ENCODE measurements at regions not wholly inside any gene's neighbourhood (a gene's known extent, or its start where the extent isn't known, plus 50 kb on each side); places are given as distances from the start of the nearest gene placed in this dataset.

DNA sequence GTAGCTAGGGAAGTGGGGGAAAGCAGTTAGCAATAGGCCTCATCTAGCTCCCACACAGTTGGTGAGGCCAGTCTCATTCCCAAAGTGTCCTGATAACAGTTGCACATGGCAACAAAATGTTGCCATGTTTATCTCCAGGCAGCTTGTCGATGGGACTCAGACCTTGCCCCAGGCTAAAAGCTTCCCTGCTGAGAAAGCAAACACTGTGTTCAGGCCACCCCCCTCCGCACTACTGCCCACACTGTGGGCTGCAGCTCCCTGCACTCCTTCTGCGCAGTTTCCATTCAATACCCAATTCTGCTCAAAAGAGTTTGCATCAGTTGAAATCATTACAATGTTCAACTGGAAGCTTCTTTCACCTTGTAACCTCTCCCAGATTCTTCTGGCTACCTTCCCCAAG, 287.8 kb upstream of the GK2 start:
- peaks cover 3% of the 10 kb centered on the region for H3K9me3 ChIP-seq
- H3K27ac ChIP-seq, result no peak overlapping the region
- no peaks in the 10 kb centered on the region for H3K27me3 ChIP-seq
- TF ChIP-seq, protein P1, sequence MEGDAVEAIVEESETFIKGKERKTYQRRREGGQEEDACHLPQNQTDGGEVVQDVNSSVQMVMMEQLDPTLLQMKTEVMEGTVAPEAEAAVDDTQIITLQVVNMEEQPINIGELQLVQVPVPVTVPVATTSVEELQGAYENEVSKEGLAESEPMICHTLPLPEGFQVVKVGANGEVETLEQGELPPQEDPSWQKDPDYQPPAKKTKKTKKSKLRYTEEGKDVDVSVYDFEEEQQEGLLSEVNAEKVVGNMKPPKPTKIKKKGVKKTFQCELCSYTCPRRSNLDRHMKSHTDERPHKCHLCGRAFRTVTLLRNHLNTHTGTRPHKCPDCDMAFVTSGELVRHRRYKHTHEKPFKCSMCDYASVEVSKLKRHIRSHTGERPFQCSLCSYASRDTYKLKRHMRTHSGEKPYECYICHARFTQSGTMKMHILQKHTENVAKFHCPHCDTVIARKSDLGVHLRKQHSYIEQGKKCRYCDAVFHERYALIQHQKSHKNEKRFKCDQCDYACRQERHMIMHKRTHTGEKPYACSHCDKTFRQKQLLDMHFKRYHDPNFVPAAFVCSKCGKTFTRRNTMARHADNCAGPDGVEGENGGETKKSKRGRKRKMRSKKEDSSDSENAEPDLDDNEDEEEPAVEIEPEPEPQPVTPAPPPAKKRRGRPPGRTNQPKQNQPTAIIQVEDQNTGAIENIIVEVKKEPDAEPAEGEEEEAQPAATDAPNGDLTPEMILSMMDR (IDR thresholded peaks at IDR 0.05), result no peak
- no peak overlapping the region for H3K4me3 ChIP-seq (ENCODE audit: low read depth in 1 of 2, low read length in 1 of 2)
- H3K4me1 ChIP-seq (ENCODE audit: control insufficient read depth in 1 of 2, insufficient read depth in 1 of 2, low read depth in 1 of 2, low read length in 1 of 2), result no peaks in the 10 kb centered on the region
- H3K36me3 ChIP-seq, result no peaks in the 10 kb centered on the region

DNA sequence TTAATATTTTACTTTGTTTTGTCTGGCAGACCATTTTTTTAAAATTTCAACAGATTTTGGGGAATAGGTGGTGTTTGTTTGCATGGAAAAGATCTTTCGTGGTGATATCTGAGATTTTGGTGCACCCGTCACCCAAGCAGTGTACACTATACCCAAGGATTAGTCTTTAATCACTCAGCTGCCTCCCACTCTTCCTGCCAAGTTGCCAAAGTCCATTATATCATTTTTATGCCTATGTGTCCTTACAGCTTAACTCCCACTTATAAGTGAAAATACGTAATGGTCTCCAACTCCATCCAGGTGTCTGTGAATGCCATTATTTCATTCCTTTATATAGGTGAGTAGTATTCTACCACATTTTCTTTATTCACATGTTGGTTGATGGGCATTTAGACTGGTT, 281.7 kb upstream of the GK2 start:
- no peaks in the 10 kb centered on the region for H3K27me3 ChIP-seq
- no peak overlapping the region for H3K4me3 ChIP-seq (ENCODE audit: low read depth in 1 of 2, low read length in 1 of 2)
- TF ChIP-seq, protein P1 (IDR thresholded peaks at IDR 0.05), result no peak
- H3K4me1 ChIP-seq (ENCODE audit: control insufficient read depth in 1 of 2, insufficient read depth in 1 of 2, low read depth in 1 of 2, low read length in 1 of 2), result no peaks in the 10 kb centered on the region
- H3K36me3 ChIP-seq, result no peaks in the 10 kb centered on the region
- no peak overlapping the region for H3K27ac ChIP-seq
- no peaks in the 10 kb centered on the region for H3K9me3 ChIP-seq

DNA sequence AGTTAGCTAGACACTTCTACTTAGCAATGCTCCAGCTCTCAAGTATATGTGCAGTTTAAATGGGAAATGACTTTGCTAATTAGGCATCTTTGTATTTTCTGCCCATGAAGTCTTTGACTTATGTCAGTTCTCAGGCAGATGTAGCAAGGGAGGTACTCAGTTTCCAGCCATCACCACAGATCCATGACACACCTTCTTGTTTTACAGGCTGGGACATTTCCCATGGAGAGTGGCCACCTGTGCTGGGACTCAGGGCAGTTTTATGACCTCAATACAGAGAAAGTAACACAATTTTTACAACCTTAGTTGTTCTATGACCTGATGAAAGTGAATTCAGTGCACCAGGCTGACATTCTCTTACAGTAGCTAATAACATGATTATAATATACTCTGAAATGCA, 280.7 kb upstream of the GK2 start:
- Histone ChIP-seq H3K4me3 (ENCODE audit: low read depth in 1 of 2, low read length in 1 of 2) (no peak overlapping the region), H3K27ac (no peak overlapping the region), H3K9me3 (no peaks in the 10 kb centered on the region), H3K4me1 (ENCODE audit: control insufficient read depth in 1 of 2, insufficient read depth in 1 of 2, low read depth in 1 of 2, low read length in 1 of 2) (no peaks in the 10 kb centered on the region), H3K36me3 (no peaks in the 10 kb centered on the region), H3K27me3 (no peaks in the 10 kb centered on the region)
- TF ChIP-seq, protein P1 (IDR thresholded peaks at IDR 0.05), result no peak

DNA sequence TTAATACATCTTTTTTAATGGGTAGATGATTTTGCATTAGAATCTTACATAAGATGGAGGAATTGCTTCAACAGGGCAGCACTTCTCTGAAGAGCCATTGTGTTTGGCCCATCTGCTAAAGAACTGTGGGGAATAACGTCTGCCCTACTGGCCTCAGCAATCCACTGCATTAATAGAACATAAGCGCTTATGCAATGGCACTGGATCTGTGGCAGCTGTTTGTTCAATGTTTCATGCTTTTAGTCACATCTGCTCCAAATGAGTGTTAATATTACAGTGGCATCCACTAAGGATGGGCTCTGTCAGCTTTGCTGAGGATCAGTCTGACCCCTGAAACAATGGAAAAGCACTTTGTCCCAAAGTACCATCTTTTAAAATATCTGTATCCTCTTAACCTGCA, 279.0 kb upstream of the GK2 start:
- Histone ChIP-seq H3K4me3 (ENCODE audit: low read depth in 1 of 2, low read length in 1 of 2) (no peak overlapping the region), H3K36me3 (no peaks in the 10 kb centered on the region), H3K9me3 (no peaks in the 10 kb centered on the region), H3K27ac (no peak overlapping the region), H3K27me3 (no peaks in the 10 kb centered on the region), H3K4me1 (ENCODE audit: control insufficient read depth in 1 of 2, insufficient read depth in 1 of 2, low read depth in 1 of 2, low read length in 1 of 2) (no peaks in the 10 kb centered on the region)
- TF ChIP-seq, protein P1 (IDR thresholded peaks at IDR 0.05), result no peak

DNA sequence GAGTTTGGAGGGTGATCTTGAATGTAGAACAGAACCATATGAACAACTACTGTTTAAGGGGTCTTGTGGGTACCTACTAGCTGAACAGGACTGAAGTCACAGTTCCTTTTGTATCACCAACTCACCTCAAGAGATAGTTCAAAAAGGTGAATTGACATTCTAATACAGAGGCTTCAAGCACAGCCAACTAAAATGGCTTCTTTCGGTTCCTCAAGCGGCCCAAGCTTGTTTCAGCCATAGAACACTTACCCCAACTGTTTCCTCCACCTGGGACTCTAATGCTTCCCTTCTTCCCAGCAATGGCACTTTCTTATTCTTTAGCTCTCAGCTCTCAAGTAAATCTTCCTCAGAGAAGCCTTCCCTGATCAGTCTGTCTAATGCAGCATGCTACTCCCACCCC, 277.5 kb upstream of the GK2 start:
- Histone ChIP-seq H3K27me3 (no peaks in the 10 kb centered on the region), H3K4me3 (ENCODE audit: low read depth in 1 of 2, low read length in 1 of 2) (no peak overlapping the region), H3K9me3 (no peaks in the 10 kb centered on the region), H3K27ac (no peak overlapping the region), H3K4me1 (ENCODE audit: control insufficient read depth in 1 of 2, insufficient read depth in 1 of 2, low read depth in 1 of 2, low read length in 1 of 2) (no peaks in the 10 kb centered on the region), H3K36me3 (no peaks in the 10 kb centered on the region)
- TF ChIP-seq, protein P1 (IDR thresholded peaks at IDR 0.05), result no peak

DNA sequence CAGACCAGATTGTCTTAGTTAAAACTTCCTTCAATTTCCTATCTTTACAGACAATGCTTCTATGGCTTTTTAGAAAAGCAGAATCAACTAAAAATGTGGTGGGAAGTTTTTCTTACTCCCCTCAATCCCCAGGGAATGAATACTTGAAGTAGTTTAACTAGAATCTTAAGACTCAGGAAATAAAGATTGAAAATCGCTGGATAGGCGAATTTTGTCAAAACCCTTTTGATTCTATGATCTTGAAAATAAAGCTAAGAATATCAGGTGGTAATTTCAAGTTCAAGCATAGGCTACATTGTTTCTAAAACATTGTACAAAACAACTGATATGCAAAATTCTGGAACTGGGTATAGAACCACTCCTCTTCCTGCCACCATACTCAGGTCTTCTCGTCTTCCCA, 276.5 kb upstream of the GK2 start:
- Histone ChIP-seq H3K27ac (no peak overlapping the region), H3K4me3 (ENCODE audit: low read depth in 1 of 2, low read length in 1 of 2) (no peak overlapping the region), H3K36me3 (no peaks in the 10 kb centered on the region), H3K4me1 (ENCODE audit: control insufficient read depth in 1 of 2, insufficient read depth in 1 of 2, low read depth in 1 of 2, low read length in 1 of 2) (no peaks in the 10 kb centered on the region), H3K27me3 (no peaks in the 10 kb centered on the region), H3K9me3 (no peaks in the 10 kb centered on the region)
- TF ChIP-seq, protein P1 (IDR thresholded peaks at IDR 0.05), result no peak
